H9 (cell line): ENCODE measurements at regions not wholly inside any gene's neighbourhood (a gene's known extent, or its start where the extent isn't known, plus 50 kb on each side); places are given as distances from the start of the nearest gene placed in this dataset.

ENCODE experiments used
- DNase-seq: peaks from one replicate; pipeline ENCODE4 v3.0.0-alpha.2; 2017
- H2AFZ ChIP-seq: one replicate; pipeline ENCODE4 v1.6.1; 2013; ENCODE audit warnings: mild to moderate bottlenecking, low read length, control low read depth, moderate library complexity
- H2AK5ac ChIP-seq: 2 replicates; pipeline ENCODE4 v1.6.1; 2013; ENCODE audit warnings: low read length, control low read depth, mixed read lengths; ENCODE audit not compliant: insufficient read length
- H2BK120ac ChIP-seq: one replicate; pipeline ENCODE4 v1.6.1; 2013; ENCODE audit warnings: low read depth, mild to moderate bottlenecking, low read length, control low read depth, inconsistent platforms; ENCODE audit not compliant: poor library complexity, severe bottlenecking
- H2BK12ac ChIP-seq: 2 replicates; pipeline ENCODE4 v1.6.1; 2013; ENCODE audit warnings: low read length, control low read depth, mixed read lengths, low read depth; ENCODE audit not compliant: insufficient read length
- H2BK15ac ChIP-seq: 2 replicates; pipeline ENCODE4 v1.6.1; 2013; ENCODE audit warnings: low read depth, low read length, control low read depth
- H2BK20ac ChIP-seq: one replicate; pipeline ENCODE4 v1.6.1; 2013; ENCODE audit warnings: low read depth, mild to moderate bottlenecking, low read length, control low read depth, inconsistent platforms; ENCODE audit not compliant: poor library complexity, severe bottlenecking
- H2BK5ac ChIP-seq: 2 replicates; pipeline ENCODE4 v1.6.1; 2013; ENCODE audit warnings: low read length, control low read depth, mixed read lengths; ENCODE audit not compliant: insufficient read length
- H3K14ac ChIP-seq: 2 replicates; pipeline ENCODE4 v1.6.1; 2013; ENCODE audit warnings: low read length, control low read depth; ENCODE audit not compliant: insufficient read depth
- H3K18ac ChIP-seq: 2 replicates; pipeline ENCODE4 v1.6.1; 2013; ENCODE audit warnings: low read depth, mild to moderate bottlenecking, mixed read lengths, low read length, control low read depth; ENCODE audit not compliant: insufficient read length
- H3K23ac ChIP-seq: 2 replicates; pipeline ENCODE4 v1.6.1; 2013; ENCODE audit warnings: low read length, control low read depth, mixed read lengths, low read depth; ENCODE audit not compliant: insufficient read length
- H3K23me2 ChIP-seq: 2 replicates; pipeline ENCODE4 v1.6.1; 2013; ENCODE audit warnings: low read depth, mild to moderate bottlenecking, mixed read lengths, low read length, control low read depth; ENCODE audit not compliant: insufficient read length, poor library complexity, severe bottlenecking
- H3K27ac ChIP-seq: 2 replicates; pipeline ENCODE4 v1.5.1; 2013; ENCODE audit warnings: low read length, control low read depth, mixed read lengths, low read depth; ENCODE audit not compliant: insufficient read length
- H3K27me3 ChIP-seq: 2 replicates; pipeline ENCODE4 v1.6.1; 2013; ENCODE audit warnings: low read length, control low read depth, inconsistent platforms; ENCODE audit not compliant: insufficient read depth
- H3K4ac ChIP-seq: 2 replicates; pipeline ENCODE4 v1.6.1; 2013; ENCODE audit warnings: low read depth, mild to moderate bottlenecking, control low read depth, inconsistent platforms, low read length, moderate library complexity
- H3K4me1 ChIP-seq: 2 replicates; pipeline ENCODE4 v1.6.1; 2013; ENCODE audit warnings: low read length, control low read depth, inconsistent platforms; ENCODE audit not compliant: insufficient read depth
- H3K4me2 ChIP-seq: 2 replicates; pipeline ENCODE4 v1.6.1; 2013; ENCODE audit warnings: low read length, control low read depth, mixed read lengths; ENCODE audit not compliant: insufficient read length, insufficient read depth
- H3K56ac ChIP-seq: 2 replicates; pipeline ENCODE4 v1.6.1; 2013; ENCODE audit warnings: low read depth, mild to moderate bottlenecking, mixed read lengths, low read length, control low read depth; ENCODE audit not compliant: insufficient read length
- H3K79me1 ChIP-seq: 2 replicates; pipeline ENCODE4 v1.6.1; 2013; ENCODE audit warnings: low read depth, mild to moderate bottlenecking, moderate library complexity, low read length, control low read depth, inconsistent platforms; ENCODE audit not compliant: insufficient read depth, poor library complexity, severe bottlenecking
- H3K79me2 ChIP-seq: 2 replicates; pipeline ENCODE4 v1.6.1; 2013; ENCODE audit warnings: low read length, control low read depth, inconsistent platforms; ENCODE audit not compliant: insufficient read depth
- H3K9ac ChIP-seq: 2 replicates; pipeline ENCODE4 v1.6.1; 2013; ENCODE audit warnings: low read length, control low read depth, mixed read lengths; ENCODE audit not compliant: insufficient read length; ENCODE audit errors: extremely low read depth
- H3K9me3 ChIP-seq: one replicate; pipeline ENCODE4 v1.6.1; 2013; ENCODE audit warnings: low read depth, low read length, inconsistent platforms; ENCODE audit not compliant: control insufficient read depth
- H3T11ph ChIP-seq: one replicate; pipeline ENCODE4 v1.6.1; 2013; ENCODE audit warnings: mild to moderate bottlenecking, low read length, control low read depth, inconsistent platforms
- H4K20me1 ChIP-seq: one replicate; pipeline ENCODE4 v1.6.1; 2013; ENCODE audit not compliant: control insufficient read depth, insufficient read length, insufficient read depth
- H4K5ac ChIP-seq: 2 replicates; pipeline ENCODE4 v1.6.1; 2013; ENCODE audit warnings: low read depth, mild to moderate bottlenecking, mixed read lengths, low read length, control low read depth; ENCODE audit not compliant: insufficient read length
- H4K8ac ChIP-seq: replicated peaks from 2 replicates; pipeline ENCODE4 v1.6.1; 2013; ENCODE audit warnings: low read length, control low read depth, mixed read lengths, low read depth; ENCODE audit not compliant: insufficient read length
- H4K91ac ChIP-seq: 2 replicates; pipeline ENCODE4 v1.6.1; 2013; ENCODE audit warnings: low read depth, mild to moderate bottlenecking, moderate library complexity, mixed read lengths, low read length, control low read depth; ENCODE audit not compliant: insufficient read length
- H3K27ac Mint-ChIP-seq, 3 experiments: 2 replicates in 2 of 3; 3 replicates in 1 of 3; pipeline ENCODE4 v1.8.0; 2020 to 2021; ENCODE audit warnings: mixed read lengths in 3 of 3, mild to moderate bottlenecking in 1 of 3, moderate library complexity in 1 of 3
- H3K27me3 Mint-ChIP-seq: 2 replicates; pipeline ENCODE4 v1.8.0; 2021; ENCODE audit warnings: low read depth, mild to moderate bottlenecking, moderate library complexity, mixed read lengths
- H3K36me3 Mint-ChIP-seq, 3 experiments: 2 replicates in 2 of 3; 3 replicates in 1 of 3; pipeline ENCODE4 v1.8.0; 2020 to 2021; ENCODE audit warnings: low read depth in 3 of 3, mixed read lengths in 3 of 3; ENCODE audit not compliant: insufficient read depth in 1 of 3
- H3K4me1 Mint-ChIP-seq, 2 experiments: 2 replicates each; pipeline ENCODE4 v1.8.0; 2020; ENCODE audit warnings: mixed read lengths in 2 of 2
- H3K4me3 Mint-ChIP-seq, 2 experiments: 2 replicates in 1 of 2; 3 replicates in 1 of 2; pipeline ENCODE4 v1.8.0; 2020 to 2021; ENCODE audit warnings: mild to moderate bottlenecking in 2 of 2, mixed read lengths in 2 of 2, moderate library complexity in 1 of 2
- H3K9me3 Mint-ChIP-seq, 2 experiments: 2 replicates in 1 of 2; 3 replicates in 1 of 2; pipeline ENCODE4 v1.8.0; 2020; ENCODE audit warnings: mild to moderate bottlenecking in 2 of 2, mixed read lengths in 2 of 2, moderate library complexity in 1 of 2
- CTCF ChIP-seq: fragments of 200-600 bp; sonication (generic); conservative IDR thresholded peaks from 3 replicates; pipeline ENCODE4 v1.8.0; 2021; ENCODE audit warnings: antibody characterized with exemption, mild to moderate bottlenecking
- WGBS: extraction: QIAGEN DNeasy Blood & Tissue Kit; methylation state at CpG from one replicate; pipeline ENCODE4 v1.1.7; 2013; ENCODE audit warnings: missing lambda C conversion rate, low lambda C conversion rate, mixed read lengths; ENCODE audit not compliant: insufficient read length; ENCODE audit errors: extremely low coverage; 5-methylcytosine and 5-hydroxymethylcytosine counted together

GRCh38 chr4:29653221-29653620 lies 1066.9 kb upstream of the PCDH7 start:
- Histone ChIP-seq H3K79me2 (no peaks in the 10 kb centered on the region), H2BK12ac (no peak overlapping the region), H3K4ac (no peak overlapping the region), H3K23me2 (no peaks in the 10 kb centered on the region), H3K18ac (no peak overlapping the region), H3K9ac (no peak overlapping the region), H3K23ac (no peak overlapping the region), H4K5ac (no peak overlapping the region), H3K27me3 (no peaks in the 10 kb centered on the region), H3K79me1 (no peaks in the 10 kb centered on the region), H2BK20ac (no peak overlapping the region), H2AK5ac (no peak overlapping the region), H3K4me1 (no peaks in the 10 kb centered on the region; the same call in 1 of the 2 replicates), H3K14ac (no peak overlapping the region), H2BK120ac (no peak overlapping the region), H2BK5ac (no peak overlapping the region), H2AFZ (no peak overlapping the region), H3K56ac (no peak overlapping the region), H3K9me3 (no peaks in the 10 kb centered on the region), H3K27ac (no peak overlapping the region), H2BK15ac (no peak overlapping the region), H3T11ph (no peak overlapping the region), H4K20me1 (no peaks in the 10 kb centered on the region), H4K8ac (no peak overlapping the region), H4K91ac (no peak overlapping the region), H3K4me2 (no peak overlapping the region)
- no CpG with 5 or more reads among the region's 6 CpGs for WGBS
- no peak overlapping the region for H3K4me3 Mint-ChIP-seq
- H3K27ac Mint-ChIP-seq, result no peak overlapping the region
- peaks cover 7% of the 10 kb centered on the region in 2 experiments for H3K4me1 Mint-ChIP-seq
- no peaks in the 10 kb centered on the region for H3K9me3 Mint-ChIP-seq
- TF ChIP-seq CTCF, result no peak
- no peaks in the 10 kb centered on the region for H3K27me3 Mint-ChIP-seq
- H3K36me3 Mint-ChIP-seq, result no peaks in the 10 kb centered on the region
- DNase-seq, result no peak
